ENCODE measurements at regions not wholly inside any gene's neighbourhood (a gene's known extent, or its start where the extent isn't known, plus 50 kb on each side); places are given as distances from the start of the nearest gene placed in this dataset.
A peak's percentile ranks its signal among the peaks of the same experiment; 100 is the strongest.
"Not testable (repeated sequence)": the region's sequence is repeated elsewhere in the genome, so short reads cannot be mapped to it uniquely, and the experiment has no call there.

DNA sequence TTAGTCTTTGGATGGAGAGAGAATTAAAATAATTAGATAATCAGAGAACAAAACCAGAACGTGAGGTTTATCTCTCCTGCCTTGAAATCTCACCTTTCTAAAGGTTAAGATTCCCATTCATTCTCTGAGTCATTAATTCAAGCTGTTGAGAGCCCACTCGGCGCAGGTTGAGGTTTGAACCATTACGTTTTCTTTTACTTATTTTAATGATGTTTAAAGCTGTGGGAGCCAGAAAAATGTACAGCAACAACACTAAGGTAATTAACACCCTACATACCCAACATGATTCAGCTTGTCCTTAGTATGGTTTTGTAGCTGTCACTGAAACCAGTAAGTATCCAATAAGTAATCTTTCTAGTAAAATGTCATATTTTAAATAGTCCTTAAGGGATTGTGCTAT, 153.0 kb upstream of the ANK3 start:
- Mint-ChIP-seq H3K27ac (no peak overlapping the region), H3K4me1 (ENCODE audit: low read depth) (peaks cover 67% of the 10 kb centered on the region), H3K36me3 (ENCODE audit: low read depth) (peaks cover 7% of the 10 kb centered on the region), H3K9me3 (no peaks in the 10 kb centered on the region), H3K4me3 (no peak overlapping the region), H3K27me3 (no peaks in the 10 kb centered on the region)
- no peak for DNase-seq

DNA sequence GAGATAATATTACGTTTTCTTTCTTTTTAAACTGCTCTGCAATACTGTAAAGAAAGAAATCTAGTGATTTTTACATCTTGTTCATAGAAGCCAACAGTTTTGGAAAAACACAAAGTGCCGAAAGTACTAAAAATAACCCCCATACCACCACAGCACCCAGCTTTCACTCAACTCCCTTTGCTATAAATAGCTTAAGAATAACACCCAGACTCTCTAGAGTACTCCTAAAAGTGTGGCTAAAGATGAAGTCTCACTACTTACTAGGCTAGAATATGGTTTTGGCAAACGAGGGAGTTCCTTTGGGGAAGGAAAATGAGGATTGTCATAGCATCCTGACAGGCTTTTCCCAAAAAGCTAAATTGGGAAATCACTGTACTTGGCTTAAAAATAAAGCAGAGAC, 151.8 kb upstream of the ANK3 start:
- Mint-ChIP-seq H3K36me3 (ENCODE audit: low read depth) (peaks cover 7% of the 10 kb centered on the region), H3K9me3 (no peaks in the 10 kb centered on the region), H3K4me1 (ENCODE audit: low read depth) (peaks cover 78% of the 10 kb centered on the region), H3K4me3 (no peak overlapping the region), H3K27me3 (no peaks in the 10 kb centered on the region), H3K27ac (no peak overlapping the region)
- DNase-seq: no peak

DNA sequence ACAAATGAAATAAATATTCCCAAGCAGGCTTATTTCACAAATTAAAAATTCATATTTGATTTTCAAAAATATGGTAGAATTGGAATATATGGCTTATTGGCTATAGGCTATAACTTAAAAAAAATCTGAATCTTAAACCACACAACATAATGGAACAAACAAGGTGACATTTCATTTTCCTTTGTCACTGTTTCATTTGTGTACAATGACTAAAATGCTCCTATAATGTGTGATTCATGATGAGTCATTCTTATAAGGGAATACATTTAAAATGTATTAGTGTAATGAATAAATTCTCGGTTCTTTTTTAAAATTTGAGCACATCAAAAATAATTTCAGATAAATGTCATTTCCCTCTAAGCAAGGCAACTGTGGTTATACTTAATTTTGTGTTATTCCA, 148.0 kb upstream of the ANK3 start:
- Mint-ChIP-seq H3K36me3 (ENCODE audit: low read depth) (peaks cover 24% of the 10 kb centered on the region), H3K27ac (peak overlapping the region; percentile 93), H3K4me1 (ENCODE audit: low read depth) (peaks cover 77% of the 10 kb centered on the region), H3K4me3 (no peak overlapping the region), H3K9me3 (no peaks in the 10 kb centered on the region), H3K27me3 (no peaks in the 10 kb centered on the region)
- no peak for DNase-seq

DNA sequence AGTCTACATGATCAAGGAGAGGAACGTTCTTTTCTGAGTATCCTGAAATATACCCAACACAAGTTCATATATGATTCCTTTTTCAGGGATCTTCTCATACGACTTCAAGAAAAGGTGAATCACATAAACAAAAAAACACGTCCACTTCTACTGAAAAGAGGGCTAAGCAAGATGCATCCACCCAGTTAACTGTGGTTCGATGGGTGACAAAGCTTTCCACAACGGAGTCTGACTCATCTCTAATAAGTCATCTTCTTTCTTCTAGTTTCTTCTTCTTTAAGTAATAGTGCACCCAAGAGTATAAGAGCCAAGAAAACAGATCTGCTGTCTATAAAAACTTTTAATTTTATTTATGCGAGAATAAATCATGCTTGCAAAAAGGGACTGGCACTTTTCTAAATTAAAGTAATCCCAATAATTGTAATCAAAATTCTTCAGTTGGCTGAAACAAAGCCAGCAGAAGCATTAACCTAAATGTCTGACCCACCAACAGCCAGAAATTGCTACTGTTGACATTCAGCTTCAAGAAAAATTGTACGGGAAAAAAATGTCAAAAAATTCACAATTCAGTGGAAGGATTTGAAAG, 146.9 kb upstream of the ANK3 start:
- H3K4me3 Mint-ChIP-seq: peak overlapping the region; percentile 49
- peak overlapping the region; percentile 88 for H3K27ac Mint-ChIP-seq
- no peaks in the 10 kb centered on the region for H3K27me3 Mint-ChIP-seq
- DNase-seq: no peak
- no peaks in the 10 kb centered on the region for H3K9me3 Mint-ChIP-seq
- H3K4me1 Mint-ChIP-seq (ENCODE audit: low read depth): peaks cover 66% of the 10 kb centered on the region
- peaks cover 31% of the 10 kb centered on the region for H3K36me3 Mint-ChIP-seq (ENCODE audit: low read depth)

DNA sequence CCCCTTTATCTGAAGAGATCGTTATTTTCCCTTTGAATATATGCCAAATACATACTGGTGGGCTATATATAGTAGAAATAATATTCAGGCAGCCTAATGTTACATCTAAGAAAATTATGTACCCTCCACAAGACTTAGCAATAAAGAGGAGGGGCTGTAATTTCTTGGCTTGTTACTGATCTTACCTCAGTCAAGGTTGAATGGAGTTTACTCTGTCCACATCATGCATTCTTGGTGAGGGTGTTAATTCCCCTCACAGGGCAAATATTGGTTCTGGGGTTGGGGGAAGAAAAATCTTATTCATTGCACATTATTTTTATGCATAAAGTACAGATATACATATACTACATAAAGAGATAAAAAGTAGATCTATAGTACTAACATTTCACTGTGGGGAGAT, 145.8 kb upstream of the ANK3 start:
- H3K27ac Mint-ChIP-seq: peak overlapping the region; percentile 5

DNA sequence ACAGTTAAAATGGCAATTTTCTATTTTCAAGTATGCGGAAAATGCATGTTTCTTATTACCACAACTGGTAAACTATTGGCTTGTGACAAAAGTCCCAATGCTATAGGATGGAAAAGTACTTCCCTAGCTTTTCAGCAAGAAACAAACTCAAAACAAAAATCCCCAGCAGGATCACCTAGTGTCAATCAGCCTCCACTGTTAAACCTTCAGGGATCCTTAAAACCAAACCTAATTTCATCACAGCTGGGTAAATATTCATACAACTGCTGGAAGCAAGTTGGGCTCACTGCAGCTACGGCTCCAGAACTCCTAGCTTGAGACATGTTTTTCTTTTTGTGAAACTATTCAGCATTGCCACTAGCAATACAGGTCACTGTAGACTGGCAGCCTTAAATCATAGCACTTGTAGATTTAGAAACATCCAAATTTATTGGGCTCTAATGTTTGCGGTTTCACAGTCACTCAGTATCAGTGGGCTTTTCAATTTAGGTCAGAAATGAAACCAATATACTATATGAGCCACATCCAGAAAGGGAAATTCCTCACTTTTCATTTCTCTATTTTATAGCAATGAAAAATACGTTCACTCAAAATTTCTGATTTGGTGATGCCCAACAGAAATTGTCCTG, 145.2 kb upstream of the ANK3 start:
- peaks cover 51% of the 10 kb centered on the region for H3K4me1 Mint-ChIP-seq (ENCODE audit: low read depth)
- no peaks in the 10 kb centered on the region for H3K27me3 Mint-ChIP-seq
- no peak overlapping the region for H3K4me3 Mint-ChIP-seq
- no peaks in the 10 kb centered on the region for H3K9me3 Mint-ChIP-seq
- no peak overlapping the region for H3K27ac Mint-ChIP-seq
- peaks cover 29% of the 10 kb centered on the region for H3K36me3 Mint-ChIP-seq (ENCODE audit: low read depth)
- no peak for DNase-seq

More for the DNA sequence above, 145.8 kb upstream of the ANK3 start:
- Mint-ChIP-seq H3K9me3 (no peaks in the 10 kb centered on the region), H3K4me3 (no peak overlapping the region), H3K27me3 (no peaks in the 10 kb centered on the region), H3K36me3 (ENCODE audit: low read depth) (peaks cover 31% of the 10 kb centered on the region), H3K4me1 (ENCODE audit: low read depth) (peaks cover 56% of the 10 kb centered on the region)
- no peak for DNase-seq

DNA sequence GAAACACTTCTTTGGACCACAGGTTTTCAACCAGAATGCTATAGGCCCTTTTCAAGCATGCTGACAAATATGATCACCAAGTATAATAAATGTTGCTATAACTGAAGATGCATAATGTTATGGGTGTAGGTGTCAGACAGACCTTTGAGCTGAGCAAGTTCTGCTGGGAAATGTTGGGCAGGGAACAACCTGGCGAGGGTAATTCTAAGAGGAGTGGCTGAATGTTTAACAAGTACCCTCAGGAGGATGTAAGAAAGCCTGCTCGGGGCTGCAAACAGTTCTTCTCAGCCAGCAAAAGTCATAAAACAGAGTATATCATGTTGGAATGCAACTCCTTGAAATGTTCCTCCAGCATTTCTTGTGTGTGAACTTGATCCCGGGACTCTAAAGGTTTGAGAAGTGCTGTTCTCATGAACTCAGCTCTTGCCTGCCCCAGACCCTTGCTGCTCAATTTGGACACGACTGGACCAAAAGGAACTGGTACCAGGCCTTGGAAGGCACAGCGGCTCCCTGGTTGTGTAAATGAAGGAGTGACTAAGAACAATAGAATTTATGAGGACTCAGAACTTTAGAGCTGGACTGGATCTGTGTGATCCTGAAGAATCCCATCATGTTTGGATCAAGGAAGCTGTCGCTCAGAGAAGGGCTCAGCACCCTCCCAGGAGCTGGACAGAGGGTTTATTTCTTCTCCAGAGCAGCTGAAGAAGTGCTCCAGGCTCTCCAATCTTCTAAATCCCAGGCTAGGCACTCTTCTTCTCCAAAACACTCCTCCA, 143.2 kb upstream of the ANK3 start:
- no peaks in the 10 kb centered on the region for H3K9me3 Mint-ChIP-seq
- no peaks in the 10 kb centered on the region for H3K27me3 Mint-ChIP-seq
- H3K27ac Mint-ChIP-seq: no peak overlapping the region
- no peak overlapping the region for H3K4me3 Mint-ChIP-seq
- no peak for DNase-seq
- peaks cover 30% of the 10 kb centered on the region for H3K36me3 Mint-ChIP-seq (ENCODE audit: low read depth)
- peaks cover 34% of the 10 kb centered on the region for H3K4me1 Mint-ChIP-seq (ENCODE audit: low read depth)

DNA sequence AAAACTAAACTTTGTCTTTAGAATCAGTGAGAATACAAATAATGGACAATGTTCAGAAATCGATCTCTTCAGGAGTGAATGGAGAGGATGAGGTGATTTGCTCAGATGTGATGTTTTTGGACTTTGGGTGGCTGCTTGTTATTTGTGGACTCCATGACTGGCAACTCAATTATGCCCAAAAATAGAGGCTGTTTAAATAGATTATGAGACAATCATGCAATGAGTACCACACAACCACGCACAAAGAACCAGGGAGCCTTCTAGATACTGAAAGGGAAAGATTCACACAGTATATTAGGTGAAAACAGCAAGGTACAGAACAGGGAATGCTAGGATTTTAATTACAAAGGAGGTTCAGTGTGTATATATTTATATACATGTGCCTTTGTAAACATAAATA, 141.3 kb upstream of the ANK3 start:
- Mint-ChIP-seq H3K9me3 (no peaks in the 10 kb centered on the region), H3K27me3 (no peaks in the 10 kb centered on the region), H3K27ac (no peak overlapping the region), H3K4me1 (ENCODE audit: low read depth) (peaks cover 16% of the 10 kb centered on the region), H3K4me3 (no peak overlapping the region), H3K36me3 (ENCODE audit: low read depth) (peaks cover 35% of the 10 kb centered on the region)
- DNase-seq: no peak

DNA sequence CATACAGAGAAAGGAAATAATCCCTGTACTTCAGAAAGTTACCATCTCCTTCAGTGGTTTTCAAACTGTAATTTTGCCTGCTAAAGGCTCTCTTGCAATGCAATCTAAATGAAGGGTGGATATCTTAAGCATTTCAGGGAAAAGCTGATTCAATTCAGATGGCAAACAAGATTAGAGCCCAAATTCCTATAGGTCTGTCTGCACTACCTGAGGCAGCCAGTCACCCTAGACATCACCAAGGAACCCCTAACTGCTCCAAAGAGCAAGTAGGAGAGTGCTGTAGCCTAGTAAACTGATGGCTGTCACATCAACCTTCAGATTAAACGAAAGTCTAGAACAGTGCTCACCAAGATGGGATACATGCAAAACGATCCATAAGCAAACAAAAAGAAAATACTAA, 138.0 kb upstream of the ANK3 start:
- H3K4me3 Mint-ChIP-seq: no peak overlapping the region
- no peak for DNase-seq
- peaks cover 8% of the 10 kb centered on the region for H3K4me1 Mint-ChIP-seq (ENCODE audit: low read depth)
- no peaks in the 10 kb centered on the region for H3K27me3 Mint-ChIP-seq
- H3K27ac Mint-ChIP-seq: no peak overlapping the region
- peaks cover 11% of the 10 kb centered on the region for H3K9me3 Mint-ChIP-seq
- peaks cover 35% of the 10 kb centered on the region for H3K36me3 Mint-ChIP-seq (ENCODE audit: low read depth)

DNA sequence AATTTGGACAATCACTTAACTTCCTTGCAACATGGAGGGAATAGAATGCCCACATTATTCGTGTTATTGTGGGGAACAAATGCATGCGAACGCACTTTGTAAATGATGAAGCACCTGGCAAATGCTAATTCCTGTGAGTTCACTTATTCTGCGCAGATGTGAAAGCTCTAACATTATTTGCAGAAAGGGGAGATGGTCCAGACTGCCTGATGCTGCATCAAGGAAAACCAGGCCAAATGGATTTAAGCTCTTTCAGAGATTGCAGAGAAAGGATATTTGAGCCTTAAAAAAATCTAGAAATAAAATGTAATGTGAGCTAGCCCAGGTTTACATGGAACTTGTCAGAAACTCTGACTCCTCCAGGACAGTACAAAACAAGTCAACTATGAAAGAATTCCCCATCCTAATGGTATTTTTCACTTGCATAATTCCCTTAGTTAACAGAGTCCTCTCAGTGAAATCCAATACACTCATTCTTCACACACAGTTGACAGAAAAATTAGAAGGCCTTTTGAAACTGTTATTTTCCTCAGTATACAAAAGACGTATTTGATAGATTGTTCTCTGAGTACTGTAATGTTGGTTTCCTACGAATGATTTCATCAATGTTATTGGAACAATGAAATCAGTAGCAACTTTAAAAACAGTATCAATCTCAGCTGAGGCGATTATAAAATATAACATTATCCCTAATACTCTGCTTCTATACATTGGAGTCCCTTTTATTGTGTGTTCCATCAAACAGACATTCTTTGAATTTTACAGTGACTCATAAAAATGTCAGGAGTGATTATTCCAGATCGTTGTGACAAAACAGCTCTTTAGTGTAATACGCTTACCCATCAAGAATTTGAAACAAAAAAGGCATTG, 136.3 kb upstream of the ANK3 start:
- Mint-ChIP-seq H3K36me3 (ENCODE audit: low read depth) (peaks cover 28% of the 10 kb centered on the region), H3K9me3 (peaks cover 11% of the 10 kb centered on the region), H3K27ac (no peak overlapping the region), H3K4me3 (no peak overlapping the region), H3K27me3 (no peaks in the 10 kb centered on the region), H3K4me1 (ENCODE audit: low read depth) (peaks cover 22% of the 10 kb centered on the region)
- no peak for DNase-seq

DNA sequence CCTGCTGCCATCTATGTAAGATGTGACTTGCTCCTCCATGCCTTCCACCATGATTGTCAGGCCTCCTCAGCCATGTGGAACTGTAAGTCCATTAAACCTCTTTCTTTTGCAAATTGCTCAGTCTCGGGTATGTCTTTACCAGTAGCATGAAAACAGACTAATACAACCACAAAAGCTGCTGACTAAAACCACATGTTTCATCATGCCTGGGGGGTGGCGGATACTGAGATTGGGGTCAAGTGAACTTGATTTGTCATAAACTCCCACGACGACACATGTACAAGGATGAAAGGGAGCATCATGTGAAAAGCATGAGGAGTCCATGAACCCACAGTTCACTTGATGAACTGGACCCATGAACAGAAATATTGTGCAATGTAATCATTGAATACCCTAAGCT, 134.9 kb upstream of the ANK3 start:
- no peak for DNase-seq
- no peak overlapping the region for H3K4me3 Mint-ChIP-seq
- no peak overlapping the region for H3K27ac Mint-ChIP-seq
- no peaks in the 10 kb centered on the region for H3K27me3 Mint-ChIP-seq
- H3K36me3 Mint-ChIP-seq (ENCODE audit: low read depth): peaks cover 33% of the 10 kb centered on the region
- peaks cover 13% of the 10 kb centered on the region for H3K9me3 Mint-ChIP-seq
- peaks cover 22% of the 10 kb centered on the region for H3K4me1 Mint-ChIP-seq (ENCODE audit: low read depth)

DNA sequence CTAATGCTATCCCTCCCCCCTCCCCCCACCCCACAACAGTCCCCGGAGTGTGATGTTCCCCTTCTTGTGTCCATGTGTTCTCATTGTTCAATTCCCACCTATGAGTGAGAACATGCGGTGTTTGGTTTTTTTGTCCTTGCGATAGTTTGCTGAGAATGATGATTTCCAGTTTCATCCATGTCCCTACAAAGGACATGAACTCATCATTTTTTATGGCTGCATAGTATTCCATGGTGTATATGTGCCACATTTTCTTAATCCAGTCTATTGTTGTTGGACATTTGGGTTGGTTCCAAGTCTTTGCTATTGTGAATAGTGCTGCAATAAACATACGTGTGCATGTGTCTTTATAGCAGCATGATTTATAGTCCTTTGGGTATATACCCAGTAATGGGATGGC, 133.7 kb upstream of the ANK3 start:
- peaks cover 20% of the 10 kb centered on the region for H3K4me1 Mint-ChIP-seq (ENCODE audit: low read depth)
- not testable (repeated sequence) for H3K27me3 Mint-ChIP-seq, H3K27ac Mint-ChIP-seq, DNase-seq, H3K4me3 Mint-ChIP-seq
- peaks cover 29% of the 10 kb centered on the region for H3K36me3 Mint-ChIP-seq (ENCODE audit: low read depth)
- H3K9me3 Mint-ChIP-seq: peaks cover 13% of the 10 kb centered on the region

DNA sequence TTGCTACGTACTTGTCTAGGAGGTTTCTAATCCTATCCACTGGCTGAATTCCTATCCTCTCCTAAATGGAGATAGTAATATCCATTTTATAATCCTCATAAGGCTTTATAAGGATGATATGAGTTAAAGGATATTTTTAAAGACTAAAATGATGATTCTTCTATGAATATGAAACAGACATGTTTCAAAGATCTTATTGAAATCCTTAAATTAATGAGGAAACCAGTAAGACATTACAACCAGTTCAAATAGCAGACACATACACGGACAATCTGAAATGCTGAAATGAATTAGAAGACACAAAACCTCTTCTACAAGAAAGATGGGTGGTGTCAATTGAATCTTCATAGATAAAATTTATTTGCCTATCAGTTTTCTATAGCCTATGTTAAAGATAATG, 132.9 kb upstream of the ANK3 start:
- H3K27ac Mint-ChIP-seq: no peak overlapping the region

DNA sequence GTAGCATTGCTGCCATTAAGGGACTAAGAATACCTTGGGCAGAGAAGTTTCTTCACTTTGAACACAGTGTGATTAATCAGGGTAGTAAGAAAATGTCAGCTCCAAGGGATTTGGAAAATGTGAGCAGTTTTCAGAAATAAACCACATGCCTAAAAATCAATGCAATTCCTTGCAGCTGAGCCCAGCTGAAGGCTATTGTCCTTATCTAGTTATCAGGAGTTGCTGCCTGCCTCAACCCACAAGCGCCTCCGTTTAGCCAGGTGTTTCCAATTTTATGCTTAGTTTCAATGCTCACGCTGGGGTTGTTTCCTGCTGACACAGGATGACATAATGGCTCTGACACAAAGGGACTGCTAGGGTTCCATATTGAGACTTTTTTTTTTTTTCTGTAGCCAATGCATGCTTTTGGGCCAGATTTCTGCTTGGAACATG, 132.3 kb upstream of the ANK3 start:
- peaks cover 29% of the 10 kb centered on the region for H3K36me3 Mint-ChIP-seq (ENCODE audit: low read depth)
- DNase-seq: no peak

More for the DNA sequence above, 132.9 kb upstream of the ANK3 start:
- Mint-ChIP-seq H3K4me1 (ENCODE audit: low read depth) (peaks cover 20% of the 10 kb centered on the region), H3K4me3 (no peak overlapping the region), H3K36me3 (ENCODE audit: low read depth) (peaks cover 29% of the 10 kb centered on the region), H3K27me3 (no peaks in the 10 kb centered on the region), H3K9me3 (peaks cover 13% of the 10 kb centered on the region)
- DNase-seq: no peak

More for the DNA sequence above, 132.3 kb upstream of the ANK3 start:
- peaks cover 13% of the 10 kb centered on the region for H3K9me3 Mint-ChIP-seq
- H3K4me1 Mint-ChIP-seq (ENCODE audit: low read depth): peaks cover 20% of the 10 kb centered on the region
- no peak overlapping the region for H3K4me3 Mint-ChIP-seq
- H3K27me3 Mint-ChIP-seq: no peaks in the 10 kb centered on the region
- peak overlapping the region; percentile 5 for H3K27ac Mint-ChIP-seq

All from activated T-cell treated with anti-CD3 and anti-CD28 coated beads, Interleukin-2, amount 50 U/mL, for 24 hours (primary cell).